GM18507 (cell line): ENCODE measurements at regions not wholly inside any gene's neighbourhood (a gene's known extent, or its start where the extent isn't known, plus 50 kb on each side); places are given as distances from the start of the nearest gene placed in this dataset.

Experiments used
- DNase-seq: peaks from one replicate; pipeline ENCODE4 v3.0.0; 2011; ENCODE audit warnings: low read depth; ENCODE audit not compliant: insufficient read length; ENCODE audit errors: extremely low spot score
- FAIRE-seq: peaks from 2 replicates; lab custom pipeline; 2011; peaks lifted over from hg19 to GRCh38; lab: Jason Lieb, UNC

GRCh38 chr3:43863966-43864933 lies 173.5 kb downstream of the ABHD5 start:
- FAIRE-seq (no peak), DNase-seq (no peak)

- no peak for DNase-seq
- FAIRE-seq, result no peak
Measured at GRCh38 chr3:43865351-43865750, 174.6 kb downstream of the ABHD5 start.

- FAIRE-seq (no peak), DNase-seq (no peak)
Measured at GRCh38 chr3:43865887-43866528, 175.3 kb downstream of the ABHD5 start.

- no peak for FAIRE-seq
Measured at GRCh38 chr3:43866529-43867353, 176.0 kb downstream of the ABHD5 start.

GRCh38 chr3:43867436-43868072 lies 176.8 kb downstream of the ABHD5 start:
- DNase-seq (no peak), FAIRE-seq (no peak)

More at GRCh38 chr3:43866529-43867353, 176.0 kb downstream of the ABHD5 start:
- no peak for DNase-seq

GRCh38 chr3:43869491-43869890 lies 178.8 kb downstream of the ABHD5 start:
- no peak for FAIRE-seq
- DNase-seq, result no peak

- FAIRE-seq, result no peak
- no peak for DNase-seq
Measured at GRCh38 chr3:43870120-43870519, 179.4 kb downstream of the ABHD5 start.

- FAIRE-seq, result no peak
- no peak for DNase-seq
Measured at GRCh38 chr3:43870844-43871626, 180.3 kb downstream of the ABHD5 start.

GRCh38 chr3:43871627-43872245 lies 181.0 kb downstream of the ABHD5 start:
- DNase-seq (no peak), FAIRE-seq (no peak)

- DNase-seq, result no peak
Measured at GRCh38 chr3:43872301-43872700, 181.6 kb downstream of the ABHD5 start.

GRCh38 chr3:43872901-43873300 lies 182.2 kb downstream of the ABHD5 start:
- FAIRE-seq (no peak), DNase-seq (no peak)

More at GRCh38 chr3:43872301-43872700, 181.6 kb downstream of the ABHD5 start:
- no peak for FAIRE-seq

- no peak for DNase-seq
- FAIRE-seq, result no peak
Measured at GRCh38 chr3:43873723-43874122, 183.0 kb downstream of the ABHD5 start.

- FAIRE-seq (no peak), DNase-seq (no peak)
Measured at GRCh38 chr3:43874290-43874689, 183.6 kb downstream of the ABHD5 start.

GRCh38 chr3:43874731-43875130 lies 184.0 kb downstream of the ABHD5 start:
- FAIRE-seq (no peak), DNase-seq (no peak)

GRCh38 chr3:43876648-43877047 lies 185.9 kb downstream of the ABHD5 start:
- DNase-seq, result no peak
- no peak for FAIRE-seq

GRCh38 chr3:43879166-43879565 lies 188.4 kb downstream of the ABHD5 start:
- peak; percentile 15 for DNase-seq
- peak; percentile 60 for FAIRE-seq

- FAIRE-seq (no peak), DNase-seq (no peak)
Measured at GRCh38 chr3:43882976-43883680, 192.4 kb downstream of the ABHD5 start.
